RWPE1 (cell line): ENCODE measurements at regions not wholly inside any gene's neighbourhood (a gene's known extent, or its start where the extent isn't known, plus 50 kb on each side); places are given as distances from the start of the nearest gene placed in this dataset.

Experiments used
- CTCF ChIA-PET: fragments of 350-600 bp; sonication (Branson Sonifier 250); formaldehyde crosslinking; extraction: SDS; loops from one replicate; lab custom pipeline; 2021; lab: Yijun Ruan, JAX
- POLR2A ChIA-PET: fragments of 400-600 bp; formaldehyde crosslinking; extraction: SDS; loops from one replicate; lab custom pipeline; 2020; ENCODE audit warnings: antibody characterized with exemption; ENCODE audit not compliant: low non-redundant PET; lab: Yijun Ruan, JAX
- DNase-seq: peaks from one replicate; pipeline ENCODE4 v3.0.0; 2012; ENCODE audit warnings: low spot score
- H3K27ac ChIP-seq: fragments of 450-650 bp; 2 replicates; pipeline ENCODE4 v1.5.1; 2017
- CTCF ChIP-seq: fragments of 450-650 bp; conservative IDR thresholded peaks from 2 replicates; pipeline ENCODE4 v1.5.1; 2017; ENCODE audit warnings: low read depth, mild to moderate bottlenecking

- ChIA-PET CTCF (no interaction called here), POLR2A (no interaction called here)
- H3K27ac ChIP-seq = no peak overlapping the region
- TF ChIP-seq CTCF = no peak
- no peak for DNase-seq
Observed at GRCh38 chr12:77710209-77710608, 120.5 kb upstream of the NAV3 start.

GRCh38 chr12:77697126-77697525 is 133.6 kb upstream of the NAV3 start:
- CTCF ChIA-PET = interaction anchor here (0.5 to 0.6 kb wide), 2 partner anchors 218 to 408 kb away, joined by 3 read pairs; no protein-coding TSS in a partner anchor
- DNase-seq = no peak
- no peak for TF ChIP-seq CTCF
- no peak overlapping the region for H3K27ac ChIP-seq
- POLR2A ChIA-PET = no interaction called here

GRCh38 chr12:77696183-77696582 is 134.5 kb upstream of the NAV3 start:
- CTCF ChIA-PET = no interaction called here
- POLR2A ChIA-PET = no interaction called here
- no peak for TF ChIP-seq CTCF
- DNase-seq = no peak
- H3K27ac ChIP-seq = no peak overlapping the region

- no peak for DNase-seq
- no peak for TF ChIP-seq CTCF
- ChIA-PET CTCF (interaction anchor here (0.7 kb wide), 1 partner anchor 413 kb away, joined by 5 read pairs; no protein-coding TSS in a partner anchor), POLR2A (no interaction called here)
- no peak overlapping the region for H3K27ac ChIP-seq
Observed at GRCh38 chr12:77689510-77690086, 141.1 kb upstream of the NAV3 start.

GRCh38 chr12:77687321-77687720 is 143.4 kb upstream of the NAV3 start:
- no peak for TF ChIP-seq CTCF
- POLR2A ChIA-PET = no interaction called here
- DNase-seq = no peak
- CTCF ChIA-PET = interaction anchor here (0.5 to 0.6 kb wide), 2 partner anchors 9 to 648 kb away, joined by 3 read pairs; no protein-coding TSS in a partner anchor
- H3K27ac ChIP-seq = no peak overlapping the region

- H3K27ac ChIP-seq = no peak overlapping the region
Observed at GRCh38 chr12:77686760-77687159, 143.9 kb upstream of the NAV3 start.

More at GRCh38 chr12:77686760-77687159, 143.9 kb upstream of the NAV3 start:
- ChIA-PET CTCF (interaction anchor here (0.6 kb wide), 1 partner anchor 9 kb away, joined by 3 read pairs; no protein-coding TSS in a partner anchor), POLR2A (no interaction called here)
- DNase-seq = no peak
- no peak for TF ChIP-seq CTCF
